ENCODE measurements at regions not wholly inside any gene's neighbourhood (a gene's known extent, or its start where the extent isn't known, plus 50 kb on each side); places are given as distances from the start of the nearest gene placed in this dataset.

DNA sequence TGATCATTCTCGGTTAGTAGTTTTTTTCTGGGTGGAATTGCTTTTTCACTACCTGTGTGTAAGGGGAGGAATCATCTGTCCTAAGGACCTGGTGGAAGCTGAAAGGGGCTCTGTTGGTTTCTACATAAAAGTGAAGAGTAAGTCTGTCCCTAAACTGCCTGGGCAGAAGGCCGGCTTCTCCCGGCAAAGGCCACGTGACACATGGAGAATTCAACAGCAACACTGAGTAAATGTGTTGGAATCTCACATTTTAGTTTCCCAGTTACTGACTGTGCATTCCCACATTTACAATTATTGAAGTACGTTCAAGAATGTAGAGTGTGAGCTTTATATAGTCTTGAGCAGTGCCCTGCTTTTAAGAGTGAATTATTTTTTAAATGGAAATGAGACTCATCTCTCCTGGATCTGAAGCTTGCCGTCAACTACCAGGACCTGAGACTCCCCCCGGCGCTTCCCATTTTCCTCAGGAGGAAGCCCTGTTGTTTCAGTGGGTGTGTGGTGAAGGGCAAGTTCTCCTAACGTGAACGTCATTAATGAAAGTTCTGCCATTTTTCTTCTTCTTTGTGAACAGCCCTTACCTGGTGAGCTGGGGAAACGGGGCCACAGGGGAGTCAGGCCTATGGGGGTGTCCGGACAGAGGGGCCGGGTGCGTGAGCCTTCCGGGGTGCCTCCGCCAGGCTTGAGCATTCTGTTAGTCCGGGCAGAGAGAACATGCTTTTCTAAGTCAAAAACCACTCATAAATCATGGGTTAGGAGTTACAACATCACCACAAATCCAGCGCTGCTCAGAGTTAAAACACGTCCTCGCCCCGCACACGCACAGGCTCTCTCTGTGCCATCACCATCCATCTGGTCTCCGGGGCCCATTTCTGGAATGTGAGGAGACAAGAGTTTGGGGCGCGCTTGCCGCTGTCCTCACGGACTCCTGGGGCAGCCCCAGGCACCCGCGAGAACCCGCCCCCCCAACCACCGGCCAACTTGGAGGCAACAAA, 56.6 kb upstream of the SMOC2 start:
- no peak for DNase-seq

DNA sequence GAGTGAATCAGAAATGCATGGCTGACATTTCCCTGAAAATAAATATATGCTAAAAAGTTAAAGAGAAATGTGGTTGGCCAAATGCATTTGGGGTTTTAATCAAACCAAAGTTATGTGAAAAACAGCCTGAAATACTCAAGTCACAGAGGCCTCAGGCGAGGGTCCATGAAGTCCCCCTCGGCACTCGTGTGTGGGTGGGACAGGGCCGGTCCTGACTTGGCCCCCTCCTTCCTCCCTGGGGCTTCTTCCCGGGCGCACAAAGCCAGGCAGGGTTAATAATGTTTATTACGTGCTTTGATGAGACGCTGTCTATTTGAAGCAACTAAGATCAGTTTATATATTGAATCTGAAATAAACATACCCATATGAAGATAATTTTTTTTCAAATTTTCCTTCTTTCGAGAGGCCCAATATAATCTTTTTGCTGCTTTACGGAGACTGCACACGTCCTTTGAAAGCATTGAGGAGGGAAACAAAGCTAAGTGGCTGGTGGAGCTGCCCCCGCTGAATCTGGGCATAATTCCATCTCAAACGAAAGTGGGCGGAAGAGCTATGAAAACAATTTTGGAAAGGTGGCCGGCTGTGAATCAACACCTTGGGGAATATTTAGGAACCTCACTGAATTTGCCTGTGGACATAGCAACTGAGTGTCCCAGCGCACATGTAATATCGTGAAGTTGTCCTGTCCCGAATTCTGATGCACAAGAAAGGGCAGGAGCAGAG, 55.8 kb upstream of the SMOC2 start:
- DNase-seq = no peak

DNA sequence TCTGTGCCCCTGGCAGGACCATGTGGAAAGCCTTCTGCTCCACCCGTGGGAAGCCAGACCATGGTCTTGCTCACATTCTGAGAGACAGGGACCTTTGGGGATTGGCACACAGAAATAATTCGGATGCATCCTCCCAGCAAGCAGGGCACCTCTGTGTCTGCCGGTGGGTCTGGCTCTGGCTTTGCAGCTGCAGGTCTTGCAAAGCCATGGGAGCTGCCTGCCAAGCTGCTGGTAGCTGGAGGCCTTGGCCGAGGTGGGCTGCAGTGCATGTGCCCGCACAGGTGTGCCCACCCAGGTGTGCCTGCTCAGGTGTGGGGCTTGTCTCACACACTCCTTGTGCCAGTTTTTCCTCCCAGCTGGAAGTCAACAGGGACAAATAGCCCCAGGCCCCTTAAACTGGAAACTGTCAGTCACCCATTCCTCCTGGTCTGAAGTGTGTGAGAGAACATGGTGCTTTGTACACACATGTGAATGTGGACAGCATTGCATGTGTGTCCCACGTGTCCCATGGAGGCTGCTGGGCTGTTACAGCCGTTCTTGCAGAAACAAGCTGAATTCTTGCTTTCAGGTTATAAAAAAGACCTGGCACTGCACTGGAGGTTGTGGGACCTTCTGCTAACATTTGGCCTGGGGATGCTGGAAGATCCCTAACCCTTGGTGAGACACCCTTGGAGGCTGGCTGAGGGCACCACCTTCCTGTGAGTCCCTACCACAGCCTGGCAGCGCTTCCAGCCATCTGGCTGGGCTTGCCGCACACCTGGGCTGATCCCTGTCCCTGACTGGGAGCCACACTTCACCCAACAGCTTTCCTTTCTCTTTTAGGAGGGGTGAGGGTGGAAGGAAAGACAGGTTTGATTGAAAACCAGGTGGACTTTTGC, 54.9 kb upstream of the SMOC2 start:
- no peak for DNase-seq

DNA sequence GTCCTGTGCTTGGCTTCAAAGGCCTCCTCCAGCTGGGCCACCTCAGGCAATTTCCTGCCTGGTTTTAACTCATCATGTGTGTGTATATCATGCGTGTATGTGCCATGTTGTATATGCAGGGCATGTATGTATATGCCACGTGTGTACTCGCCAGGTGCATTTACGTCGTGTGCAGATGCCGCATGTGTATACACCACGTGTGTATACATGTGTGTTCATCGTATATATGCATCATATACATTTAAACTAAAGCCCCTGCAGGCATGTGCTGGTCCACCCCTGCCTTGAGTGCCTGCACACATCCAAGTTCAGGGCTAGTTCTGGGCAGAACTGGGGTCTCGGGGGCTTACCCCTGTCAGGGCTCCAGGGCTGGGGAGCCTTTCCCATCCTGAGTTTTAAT, 54.0 kb upstream of the SMOC2 start:
- DNase-seq = no peak

DNA sequence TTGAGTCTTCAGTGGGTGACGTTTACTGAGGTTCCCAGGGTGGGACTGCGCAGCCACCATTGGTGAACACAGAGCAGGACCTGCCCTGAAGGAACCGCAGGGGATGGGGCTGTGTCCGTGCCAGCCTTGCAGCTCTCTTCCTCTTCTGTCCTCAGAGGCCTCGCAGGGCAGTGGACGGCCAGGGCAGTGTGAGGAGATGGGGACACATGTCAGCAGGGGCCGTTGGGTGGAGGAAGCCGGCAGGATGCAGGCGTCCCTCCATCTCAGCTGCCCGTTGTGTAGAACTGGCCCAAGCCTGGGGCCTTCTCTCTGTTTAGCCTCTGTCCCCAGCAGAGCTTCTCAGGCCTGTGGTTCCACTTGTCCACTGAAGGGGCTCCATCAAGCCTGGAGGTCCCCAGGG, 53.6 kb upstream of the SMOC2 start:
- no peak for DNase-seq

DNA sequence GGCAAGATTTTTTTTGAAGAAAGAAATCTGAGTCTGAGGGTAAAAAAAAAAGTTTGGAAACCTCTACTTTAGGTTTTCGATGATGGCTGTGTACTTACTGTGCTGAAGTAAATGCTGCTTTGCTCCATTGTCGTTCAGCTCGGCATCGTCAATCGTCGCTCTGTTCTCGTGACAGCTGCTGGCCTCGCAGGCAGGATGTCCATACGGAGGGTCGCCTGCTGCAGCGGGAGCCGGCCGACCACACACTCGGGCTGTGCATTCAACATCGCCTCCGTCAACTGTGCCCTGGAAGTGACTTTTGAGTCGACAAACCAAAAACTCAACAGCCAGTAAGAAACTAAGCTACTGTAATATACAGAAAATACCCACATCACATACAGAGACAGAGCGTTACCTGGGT, 53.1 kb upstream of the SMOC2 start:
- no peak for DNase-seq

DNA sequence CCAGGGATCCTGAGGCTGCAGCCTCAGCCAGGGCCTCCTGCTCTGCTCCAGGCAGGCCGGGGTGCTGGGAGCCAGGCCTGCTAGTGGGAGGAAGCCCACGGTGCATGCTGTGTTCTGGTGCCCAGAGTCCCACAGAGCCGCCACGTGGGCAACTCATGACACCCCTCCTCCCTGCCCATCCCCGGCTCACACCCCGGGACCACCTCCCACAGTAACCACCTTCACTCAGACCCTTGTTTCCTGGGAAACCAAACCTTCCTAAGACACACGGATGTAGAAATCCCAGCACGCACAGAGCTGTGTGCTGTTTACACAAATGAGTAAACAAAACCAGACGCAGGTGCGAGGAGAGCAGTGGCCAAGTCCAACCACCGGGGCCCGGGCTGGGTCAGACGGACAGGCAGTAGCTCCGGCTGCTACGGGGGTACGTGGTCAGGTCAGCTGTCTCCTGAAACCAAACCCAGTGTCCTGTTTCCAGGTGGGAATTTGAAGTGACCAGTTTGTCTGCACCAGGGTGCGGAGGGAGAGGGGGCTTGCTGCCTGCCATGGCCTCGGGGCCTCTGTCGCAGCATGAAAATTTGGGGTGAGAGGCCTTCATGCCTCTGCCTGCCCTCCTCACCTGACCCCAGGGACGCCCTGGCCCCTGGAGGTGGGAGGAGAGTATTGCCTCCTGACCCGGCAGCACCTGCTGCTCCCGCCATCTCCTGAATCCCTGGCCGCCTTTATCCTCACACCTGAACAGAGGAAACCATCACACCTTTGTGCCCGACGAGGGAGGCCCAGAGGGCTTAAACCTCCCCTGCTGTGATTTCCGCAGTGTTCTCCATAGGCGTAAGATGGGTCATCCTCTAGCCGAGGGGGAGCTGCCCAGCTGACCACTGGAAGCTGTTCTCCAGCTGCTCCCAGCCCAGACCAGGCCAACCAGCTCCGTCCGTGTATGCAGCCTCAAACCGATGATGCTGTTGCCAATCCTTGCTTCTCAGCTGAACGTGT, 52.0 kb upstream of the SMOC2 start:
- no peak for DNase-seq

DNA sequence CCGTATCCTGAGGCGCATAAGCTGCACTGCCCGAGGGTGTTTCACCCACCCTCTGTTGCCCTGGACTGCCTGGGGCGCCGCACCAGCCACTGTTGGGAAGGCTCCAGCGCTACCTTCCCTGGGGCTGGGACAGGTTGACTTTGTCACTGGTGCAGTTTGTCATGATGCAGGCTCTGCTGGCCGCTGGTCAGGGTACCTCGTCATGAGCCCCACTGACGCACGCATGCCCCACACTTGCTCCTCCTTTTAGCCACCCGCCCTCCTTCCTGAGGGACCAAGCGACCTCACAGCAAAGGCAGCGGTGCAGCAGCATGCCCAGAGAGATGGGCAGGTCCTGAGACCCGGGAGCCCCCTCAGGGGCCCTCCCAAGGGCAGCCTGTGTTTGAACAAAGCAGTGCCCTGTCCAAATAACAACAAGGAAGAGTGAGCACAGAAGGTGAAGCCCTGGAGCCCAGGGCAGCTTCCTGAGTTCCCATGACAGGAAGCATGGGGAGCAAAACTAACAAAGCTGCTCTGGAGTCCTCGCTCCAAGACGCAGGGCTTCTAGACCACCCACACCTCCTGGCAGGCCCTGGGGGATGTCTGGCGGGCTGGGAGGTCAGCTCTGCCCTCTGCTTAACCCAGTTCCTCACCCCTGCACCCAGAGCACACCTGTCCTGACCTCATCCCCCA, 50.1 kb upstream of the SMOC2 start:
- no peak for DNase-seq
